HepG2 (cell line): ENCODE measurements at regions not wholly inside any gene's neighbourhood (a gene's known extent, or its start where the extent isn't known, plus 50 kb on each side); places are given as distances from the start of the nearest gene placed in this dataset.

Experiments
- ATAC-seq: fragments of 200-7000 bp; cut with Tn5 transposase; 3 replicates; pipeline ENCODE4 v1.9.1; 2020; ENCODE audit warnings: mild to moderate bottlenecking, moderate library complexity
- BruUV-seq: library from RNA; stranded (reverse); fragments of 400-500 nt; replicated peaks from 2 replicates; lab custom pipeline; 2021; lab: Mats Ljungman, UMichigan
- CTCF ChIA-PET: fragments of 300-600 bp; formaldehyde crosslinking; extraction: SDS; loops from one replicate; lab custom pipeline; 2021; ENCODE audit warnings: low total read pairs, inconsistent platforms, low intra/inter-chr PET ratio; lab: Yijun Ruan, JAX
- POLR2A ChIA-PET: fragments of 350-600 bp; sonication (Branson Sonifier 250); formaldehyde crosslinking; loops from one replicate; lab custom pipeline; 2020; ENCODE audit warnings: antibody characterized with exemption, inconsistent platforms; lab: Yijun Ruan, JAX
- DNase-seq: peaks from one replicate; pipeline ENCODE4 v3.0.0-alpha.2; 2015; ENCODE audit warnings: low spot score
- FAIRE-seq: peaks from 3 replicates; lab custom pipeline; 2011; peaks lifted over from hg19 to GRCh38; lab: Jason Lieb, UNC
- H2AFZ ChIP-seq: one replicate; pipeline ENCODE4 v1.6.1; 2011; ENCODE audit warnings: low read length, inconsistent platforms
- H3K27ac ChIP-seq: fragments of 300-600 bp; 3 replicates; pipeline ENCODE4 v1.8.0; 2011; ENCODE audit warnings: mixed run types, mild to moderate bottlenecking, mixed read lengths, low read length, inconsistent platforms; ENCODE audit not compliant: insufficient read depth; ENCODE audit errors: extremely low read length
- H3K27me3 ChIP-seq, 2 experiments: fragments of 200-600 bp in 1 of 2; 2 replicates in 1 of 2; 3 replicates in 1 of 2; pipeline versions ENCODE4 v1.6.0 to v1.8.0; 2011; ENCODE audit warnings: low read length in 2 of 2, mild to moderate bottlenecking in 2 of 2, moderate library complexity in 2 of 2, inconsistent platforms in 1 of 2; ENCODE audit not compliant: insufficient read depth in 2 of 2, control insufficient read depth in 1 of 2
- H3K36me3 ChIP-seq, 2 experiments: fragments of 200-600 bp in 1 of 2; replicated peaks in 1 of 2; 2 replicates in 1 of 2; 3 replicates in 1 of 2; pipeline versions ENCODE4 v1.5.1 to v1.8.0; 2011; ENCODE audit warnings: low read length in 2 of 2, inconsistent platforms in 1 of 2; ENCODE audit not compliant: insufficient read depth in 2 of 2, control insufficient read depth in 1 of 2
- H3K4me1 ChIP-seq: 2 replicates; pipeline ENCODE4 v1.5.1; 2012; ENCODE audit warnings: low read length, inconsistent platforms; ENCODE audit not compliant: insufficient read depth
- H3K4me2 ChIP-seq: 2 replicates; pipeline ENCODE4 v1.6.0; 2011; ENCODE audit warnings: low read depth, low read length, inconsistent platforms
- H3K4me3 ChIP-seq, 3 experiments: fragments of 200-600 bp in 1 of 3; sonication (generic), shearing (Covaris generic) in 1 of 3; replicated peaks in 1 of 3; 2 replicates each; pipeline ENCODE4 v1.5.1; 2011 to 2016; ENCODE audit warnings: low read length in 3 of 3, inconsistent platforms in 2 of 3, low read depth in 2 of 3, mild to moderate bottlenecking in 2 of 3, control low read depth in 1 of 3, mixed read lengths in 1 of 3; ENCODE audit not compliant: insufficient read depth in 1 of 3
- H3K79me2 ChIP-seq: one replicate; pipeline ENCODE4 v1.6.1; 2011; ENCODE audit warnings: low read length, inconsistent platforms; ENCODE audit not compliant: insufficient read depth
- H3K9ac ChIP-seq: 2 replicates; pipeline ENCODE4 v1.6.0; 2011; ENCODE audit warnings: mild to moderate bottlenecking, low read depth, low read length, inconsistent platforms; ENCODE audit not compliant: insufficient read depth
- H3K9me3 ChIP-seq: 2 replicates; pipeline ENCODE4 v1.5.1; 2012; ENCODE audit warnings: mild to moderate bottlenecking, low read length
- H4K20me1 ChIP-seq: 2 replicates; pipeline ENCODE4 v1.6.0; 2011; ENCODE audit warnings: inconsistent platforms, mild to moderate bottlenecking, low read length, moderate library complexity; ENCODE audit not compliant: insufficient read depth
- BORCS8-MEF2B ChIP-seq: sonication (generic); formaldehyde crosslinking; IDR thresholded peaks from 2 replicates; pipeline ENCODE4 v1.8.0; 2022; ENCODE audit warnings: mild to moderate bottlenecking, missing genetic modification reagents
- CEBPB ChIP-seq: IDR thresholded peaks from 2 replicates; pipeline ENCODE4 v1.6.1; 2011; ENCODE audit warnings: low read depth, low read length, improper control_type of control experiment, borderline replicate concordance
- ERF ChIP-seq: IDR thresholded peaks from 2 replicates; pipeline ENCODE4 v1.6.1; 2018; ENCODE audit warnings: missing biosample characterization, missing genetic modification reagents
- NR2C2 ChIP-seq: sonication (generic); formaldehyde crosslinking; IDR thresholded peaks from 2 replicates; pipeline ENCODE4 v1.4.0; 2020; ENCODE audit warnings: missing genetic modification reagents, mild to moderate bottlenecking, moderate library complexity, borderline replicate concordance
- TAF15 ChIP-seq: fragments of 200-400 bp; formaldehyde crosslinking; IDR thresholded peaks from one replicate; pipeline ENCODE4 v1.6.1; 2018; ENCODE audit warnings: mild to moderate bottlenecking, low read depth, low read length; ENCODE audit not compliant: poor library complexity, severe bottlenecking
- TARDBP ChIP-seq: sonication (generic); formaldehyde crosslinking; IDR thresholded peaks from 2 replicates; pipeline ENCODE4 v1.8.0; 2022; ENCODE audit warnings: mild to moderate bottlenecking, missing genetic modification reagents
- ZFP41 ChIP-seq: sonication (generic); formaldehyde crosslinking; IDR thresholded peaks from 2 replicates; pipeline ENCODE4 v1.4.0; 2020; ENCODE audit warnings: mild to moderate bottlenecking, missing genetic modification reagents, borderline replicate concordance
- ZNF230 ChIP-seq: sonication (generic); formaldehyde crosslinking; IDR thresholded peaks from 2 replicates; pipeline ENCODE4 v1.4.0; 2020; ENCODE audit warnings: mild to moderate bottlenecking, missing genetic modification reagents
- ZNF552 ChIP-seq: sonication (generic); formaldehyde crosslinking; IDR thresholded peaks from 2 replicates; pipeline ENCODE4 v1.9.0; 2022; ENCODE audit warnings: missing genetic modification reagents, mild to moderate bottlenecking, borderline replicate concordance
- ZNF850 ChIP-seq: sonication (generic); formaldehyde crosslinking; conservative IDR thresholded peaks from 2 replicates; pipeline ENCODE4 v1.9.0; 2021; ENCODE audit warnings: mild to moderate bottlenecking, missing genetic modification reagents
- WGBS: methylation state at CpG from one replicate; pipeline ENCODE4 v1.1.6; 2017; ENCODE audit warnings: low lambda C conversion rate; 5-methylcytosine and 5-hydroxymethylcytosine counted together
- in situ Hi-C: cut with HindIII; loops from 2 replicates; pipeline ENCODE4 v1.10.0; 2017; ENCODE audit warnings: low pct_unique_long_range_greater_than_20kb; ENCODE audit not compliant: extremely low pct_ligation_motif_present
- intact Hi-C: fragments of 100-400 bp; cut with micrococcal nuclease; formaldehyde crosslinking; loops from one replicate; pipeline ENCODE4 v1.10.0; 2022; ENCODE audit not compliant: unreplicated experiment
- TF ChIP-seq, protein P1 (sequence below): sonication (generic); formaldehyde crosslinking; IDR thresholded peaks from 2 replicates; pipeline ENCODE4 v1.5.1; 2020; ENCODE audit warnings: missing genetic modification reagents, mild to moderate bottlenecking, borderline replicate concordance

DNA sequence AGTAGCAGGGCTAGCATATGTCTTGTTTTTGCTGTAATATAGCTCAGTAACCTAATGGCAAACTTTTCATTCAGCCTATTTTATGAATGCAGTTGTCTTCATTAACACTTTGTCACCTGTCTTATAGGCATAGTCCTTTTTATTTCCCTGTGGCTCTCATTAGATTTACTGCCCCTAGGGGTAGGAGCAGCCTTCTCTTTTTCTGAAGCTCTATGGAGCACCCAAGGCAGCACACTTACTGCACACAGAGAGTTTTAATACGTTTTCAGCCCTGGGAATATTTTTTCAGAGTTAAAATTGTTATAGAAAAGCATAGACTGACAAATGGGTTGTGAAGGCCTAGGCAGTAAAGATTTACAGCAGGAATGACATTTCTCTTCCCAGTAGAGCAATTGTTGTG lies 406.8 kb downstream of the TMA16 start:
- ChIA-PET CTCF (no interaction called here), POLR2A (no interaction called here)
- Histone ChIP-seq H3K4me2 (no peak overlapping the region), H3K9me3 (no peaks in the 10 kb centered on the region), H2AFZ (no peak overlapping the region), H3K4me1 (no peaks in the 10 kb centered on the region), H3K4me3 (no peak overlapping the region), H3K27ac (no peak overlapping the region), H4K20me1 (no peaks in the 10 kb centered on the region), H3K27me3 (no peaks in the 10 kb centered on the region), H3K9ac (no peak overlapping the region), H3K36me3 (no peaks in the 10 kb centered on the region), H3K79me2 (no peaks in the 10 kb centered on the region)
- no peak for DNase-seq
- ATAC-seq = no peak
- no peak for FAIRE-seq
- WGBS = 0% methylated on average over 1 of the region's 1 CpG
- in situ Hi-C loops = no loop called here
- intact Hi-C loops = no loop called here
- no TSS peak for BruUV-seq
- no peak for TF ChIP-seq CEBPB
- TF ChIP-seq TARDBP (CRISPR knock-in tag) = no peak
- TF ChIP-seq ZNF230 (CRISPR knock-in tag) = no peak
- no peak for TF ChIP-seq BORCS8-MEF2B
- no peak for TF ChIP-seq TAF15
- no peak for TF ChIP-seq ZNF552 (CRISPR knock-in tag)
- no peak for TF ChIP-seq ZNF850 (CRISPR knock-in tag)
- TF ChIP-seq NR2C2 (CRISPR knock-in tag) = no peak
- no peak for TF ChIP-seq ZFP41 (CRISPR knock-in tag)
- TF ChIP-seq, protein P1, sequence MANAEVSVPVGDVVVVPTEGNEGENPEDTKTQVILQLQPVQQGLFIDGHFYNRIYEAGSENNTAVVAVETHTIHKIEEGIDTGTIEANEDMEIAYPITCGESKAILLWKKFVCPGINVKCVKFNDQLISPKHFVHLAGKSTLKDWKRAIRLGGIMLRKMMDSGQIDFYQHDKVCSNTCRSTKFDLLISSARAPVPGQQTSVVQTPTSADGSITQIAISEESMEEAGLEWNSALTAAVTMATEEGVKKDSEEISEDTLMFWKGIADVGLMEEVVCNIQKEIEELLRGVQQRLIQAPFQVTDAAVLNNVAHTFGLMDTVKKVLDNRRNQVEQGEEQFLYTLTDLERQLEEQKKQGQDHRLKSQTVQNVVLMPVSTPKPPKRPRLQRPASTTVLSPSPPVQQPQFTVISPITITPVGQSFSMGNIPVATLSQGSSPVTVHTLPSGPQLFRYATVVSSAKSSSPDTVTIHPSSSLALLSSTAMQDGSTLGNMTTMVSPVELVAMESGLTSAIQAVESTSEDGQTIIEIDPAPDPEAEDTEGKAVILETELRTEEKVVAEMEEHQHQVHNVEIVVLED (CRISPR knock-in tag) = no peak
- no peak for TF ChIP-seq ERF (CRISPR knock-in tag)
